ENCODE measurements at regions not wholly inside any gene's neighbourhood (a gene's known extent, or its start where the extent isn't known, plus 50 kb on each side); places are given as distances from the start of the nearest gene placed in this dataset.
A peak's percentile ranks its signal among the peaks of the same experiment; 100 is the strongest.
"Not testable (repeated sequence)": the region's sequence is repeated elsewhere in the genome, so short reads cannot be mapped to it uniquely, and the experiment has no call there.

DNA sequence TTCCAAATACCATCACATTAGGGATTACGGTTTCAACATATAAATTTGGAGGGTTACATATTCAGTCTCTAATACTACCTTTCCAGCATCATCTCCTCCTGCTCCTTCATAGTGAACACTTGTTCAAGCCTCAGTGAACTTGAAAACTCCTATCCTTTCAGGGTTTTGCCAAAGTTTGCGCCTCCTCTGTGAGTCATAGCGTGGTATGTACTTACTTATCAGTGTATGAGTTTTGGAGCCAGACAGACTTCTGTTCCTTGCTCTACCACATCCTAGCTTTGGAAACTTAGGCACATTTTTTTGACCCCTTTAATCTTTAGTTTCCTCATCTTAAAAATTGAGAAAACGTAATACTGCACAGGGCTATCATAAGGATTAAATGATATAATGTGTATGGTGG, 160.1 kb upstream of the ZC3H12C start:
- FAIRE-seq: no peak
- DNase-seq (ENCODE audit: low spot score): no peak

DNA sequence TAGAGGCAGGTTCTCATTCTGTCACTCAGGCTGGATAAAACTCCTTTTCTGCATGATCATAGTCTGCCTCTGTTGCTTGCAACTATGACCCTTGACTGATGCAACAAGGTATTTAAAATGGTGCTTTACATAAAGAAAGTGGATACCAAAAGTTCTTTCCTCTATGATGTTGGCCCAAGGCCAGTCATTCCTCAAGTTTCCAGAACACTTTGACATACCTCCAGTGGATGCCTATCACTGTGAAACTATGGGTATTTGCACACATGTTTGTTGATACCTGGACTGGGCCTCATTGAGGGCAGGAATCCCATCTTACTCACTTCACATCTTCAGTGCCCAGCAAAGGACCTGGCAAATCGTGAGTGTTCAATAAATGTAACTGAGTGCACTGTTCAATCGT, 159.0 kb upstream of the ZC3H12C start:
- FAIRE-seq (no peak), DNase-seq (ENCODE audit: low spot score) (no peak)

DNA sequence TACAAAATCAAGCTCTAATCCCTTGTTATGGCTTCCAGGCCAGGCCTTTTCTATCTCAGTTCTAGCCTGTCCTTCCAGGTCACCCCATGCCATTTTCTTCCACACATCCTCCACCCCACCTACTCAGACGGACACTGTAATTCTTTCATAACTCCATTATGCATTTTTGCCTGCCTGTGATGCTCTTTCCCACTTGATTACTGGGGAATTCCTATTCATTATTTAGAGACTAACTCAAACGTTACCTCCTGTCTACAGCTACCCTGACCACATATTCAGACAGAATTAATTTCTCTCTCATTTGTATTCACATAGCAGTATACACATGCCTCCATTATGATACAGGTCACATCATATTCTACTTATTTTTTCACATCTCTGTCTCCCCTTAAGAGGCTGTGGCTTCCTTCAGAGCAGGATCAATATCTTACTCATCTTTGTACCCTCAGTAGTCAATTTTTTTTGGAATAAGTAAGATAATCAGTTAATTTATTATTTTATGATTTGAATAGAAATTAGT, 156.5 kb upstream of the ZC3H12C start:
- FAIRE-seq (no peak), DNase-seq (ENCODE audit: low spot score) (no peak)

DNA sequence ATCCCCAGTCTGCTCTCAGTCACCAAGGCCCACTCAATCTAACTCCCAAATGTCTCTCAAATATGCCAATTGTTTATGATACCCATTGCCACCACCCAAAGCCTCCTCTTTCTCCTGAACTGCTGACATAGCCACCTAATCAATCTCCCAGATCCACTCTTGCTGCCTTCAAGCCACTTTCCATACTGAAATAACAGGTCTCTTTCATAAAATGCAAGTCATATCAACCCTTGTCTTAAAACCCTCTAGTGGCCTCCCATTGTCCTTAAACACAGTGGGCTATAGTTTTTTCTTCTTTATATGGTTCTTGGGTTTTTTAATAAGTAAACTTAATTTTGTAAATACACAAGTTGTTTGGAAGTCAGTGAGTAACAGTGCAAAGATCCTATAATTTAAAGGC, 155.2 kb upstream of the ZC3H12C start:
- FAIRE-seq: no peak
- DNase-seq (ENCODE audit: low spot score): no peak

DNA sequence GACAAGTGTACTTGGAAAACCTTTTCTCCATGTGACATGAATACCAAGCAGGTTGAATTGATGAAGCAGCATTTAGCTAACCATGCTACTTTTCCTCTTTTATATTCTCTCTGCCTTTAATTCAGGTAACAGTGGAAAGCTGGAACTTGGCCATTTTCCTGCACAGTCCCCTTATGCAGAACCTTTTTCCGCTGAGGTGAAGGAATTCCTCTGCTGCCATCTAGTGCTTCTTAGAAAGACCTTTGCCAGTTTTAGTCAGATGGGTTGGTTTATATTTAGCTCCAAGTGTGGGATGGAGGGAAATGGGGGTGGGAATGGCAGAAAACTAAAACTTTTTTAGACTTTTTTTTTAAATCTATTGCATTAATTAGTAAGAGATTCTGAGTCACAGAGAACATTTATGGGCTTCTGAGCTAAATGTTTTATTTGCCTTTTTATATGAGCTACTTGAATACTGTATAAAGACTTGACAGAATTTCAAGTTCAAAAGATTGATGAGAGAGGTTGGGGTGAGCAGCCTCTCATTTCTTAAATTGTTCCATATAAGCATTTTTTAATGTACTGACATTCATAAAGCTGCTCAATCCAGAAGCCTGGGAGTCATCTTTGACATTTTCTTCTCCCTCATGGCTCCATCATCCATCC, 153.9 kb upstream of the ZC3H12C start:
- DNase-seq (ENCODE audit: low spot score): peak; percentile 61

DNA sequence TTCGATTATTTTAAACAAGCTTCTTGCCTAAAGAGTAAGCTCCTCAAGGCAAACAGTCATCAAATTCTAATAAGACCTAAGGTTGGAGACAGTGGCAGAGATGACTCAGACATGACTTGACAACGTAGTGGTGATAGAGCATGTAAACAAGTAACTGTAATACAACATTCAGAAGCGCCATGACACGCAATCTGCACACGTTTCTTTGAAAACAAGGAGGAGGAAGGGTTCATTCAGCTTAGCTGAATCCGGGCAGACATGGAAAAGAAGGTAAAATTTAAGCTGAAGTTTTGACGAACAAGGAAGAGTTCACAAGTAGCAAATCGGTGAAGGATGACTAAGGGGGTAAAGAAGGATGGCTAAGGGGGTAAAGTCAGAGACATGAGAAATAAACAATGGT, 152.4 kb upstream of the ZC3H12C start:
- DNase-seq (ENCODE audit: low spot score) (peak; percentile 31), FAIRE-seq (no peak)

More for the DNA sequence above, 153.9 kb upstream of the ZC3H12C start:
- no peak for FAIRE-seq

DNA sequence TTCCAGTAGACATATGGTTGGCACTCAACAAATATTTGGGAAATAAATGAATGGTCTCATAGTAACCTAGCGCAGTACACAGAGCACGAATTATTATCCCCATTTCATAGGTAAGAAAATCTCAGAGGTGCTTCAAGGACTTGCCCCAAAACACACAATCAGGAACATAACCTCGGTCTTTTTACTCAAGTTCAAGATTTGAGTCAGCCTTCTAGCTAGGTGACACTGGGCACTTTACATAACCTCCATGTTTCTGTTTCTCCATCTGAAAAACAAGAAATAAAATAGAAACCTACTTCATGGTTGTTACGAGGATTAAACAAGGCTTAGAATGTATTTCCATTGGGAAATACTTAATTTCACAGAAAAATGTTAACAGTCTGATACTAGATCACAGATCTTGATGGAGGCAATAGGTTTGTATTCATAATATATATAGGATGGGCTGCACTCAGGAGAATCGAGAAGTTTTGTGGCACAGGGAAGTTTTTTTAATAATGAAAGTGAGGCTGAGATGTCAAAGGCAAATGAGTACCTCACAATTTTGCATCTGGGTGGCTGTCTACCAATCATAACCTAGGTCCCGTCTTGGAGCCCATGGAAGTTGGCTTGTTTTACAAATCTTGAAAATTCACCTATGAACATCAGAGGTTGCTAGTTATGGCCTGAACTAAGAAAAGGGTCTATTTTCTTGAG, 147.4 kb upstream of the ZC3H12C start:
- peak; percentile 8 for DNase-seq (ENCODE audit: low spot score)
- no peak for FAIRE-seq

DNA sequence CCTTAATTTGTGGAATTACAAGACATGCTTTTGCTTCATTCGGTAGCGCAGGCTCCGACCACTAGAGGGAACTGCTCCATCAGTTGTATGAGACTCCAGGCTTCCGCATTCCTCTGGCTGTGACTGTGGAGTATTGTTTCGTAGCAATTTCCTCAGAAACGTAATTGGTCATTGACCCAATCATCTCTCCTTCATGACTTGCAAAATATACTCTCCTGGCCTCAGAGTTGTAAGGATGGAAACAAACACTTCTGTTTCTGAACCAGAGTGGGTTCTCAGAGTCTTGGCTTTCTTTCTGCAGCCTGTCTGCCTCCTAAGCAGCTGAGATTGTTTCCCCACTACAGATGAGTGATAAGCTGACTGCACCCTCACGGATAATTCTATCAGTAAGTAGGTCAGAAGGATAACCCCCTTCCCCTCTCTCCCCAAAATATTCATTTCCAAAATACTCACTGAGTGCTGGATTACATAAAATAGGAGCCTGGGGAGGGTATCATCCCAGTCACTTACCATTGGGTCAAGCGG, 146.8 kb upstream of the ZC3H12C start:
- FAIRE-seq: no peak
- peak; percentile 77 for DNase-seq (ENCODE audit: low spot score)

DNA sequence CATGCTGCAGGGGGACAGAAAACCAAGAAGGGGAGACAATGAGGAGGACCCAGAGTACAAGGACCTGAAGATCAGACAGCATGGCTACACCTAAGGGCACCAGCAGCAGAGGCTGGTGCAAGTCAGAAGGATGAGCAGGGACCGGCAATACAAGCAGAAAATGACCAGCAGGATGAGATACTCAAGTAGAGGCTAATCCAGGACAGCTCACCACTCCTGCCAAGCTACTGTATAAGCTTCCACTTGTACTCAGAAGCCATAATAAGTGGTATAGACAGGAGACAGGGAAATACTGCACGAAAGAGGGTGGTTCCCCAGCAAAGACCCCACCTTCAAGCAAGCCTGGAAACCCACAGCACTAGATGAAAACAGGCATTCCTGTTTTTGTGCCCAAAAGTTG, 138.7 kb upstream of the ZC3H12C start:
- DNase-seq (ENCODE audit: low spot score) (no peak), FAIRE-seq (no peak)

DNA sequence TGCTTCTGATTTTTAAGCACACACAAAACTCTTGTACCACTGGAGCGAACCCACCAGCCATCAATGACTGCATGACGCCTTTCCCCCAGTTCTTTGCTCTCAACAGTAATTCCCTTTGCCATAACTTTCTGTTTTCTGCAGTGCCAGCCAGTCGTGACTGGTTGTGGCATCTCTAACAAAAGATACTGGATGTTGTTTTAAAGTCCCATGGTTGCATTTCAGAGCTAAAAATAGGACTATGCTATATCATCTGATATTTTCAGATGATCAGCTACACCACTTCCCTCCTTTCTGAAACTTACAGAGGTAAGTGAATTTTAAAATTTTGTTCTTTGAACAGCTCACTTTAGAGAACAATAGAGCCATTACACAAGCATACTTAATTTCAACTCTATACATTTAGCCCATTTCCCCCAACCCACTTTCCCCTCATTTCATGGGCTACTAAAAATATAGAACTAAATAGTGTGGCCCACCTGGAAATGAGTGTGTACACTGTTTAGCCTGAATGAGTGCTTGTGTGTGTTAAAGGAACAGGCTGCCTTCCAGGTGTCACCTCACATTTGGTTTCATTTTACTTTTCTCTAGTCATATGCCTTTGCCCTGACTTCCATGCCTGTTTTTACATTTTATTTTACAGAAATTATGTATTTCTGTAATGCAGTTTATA, 136.9 kb upstream of the ZC3H12C start:
- no peak for DNase-seq (ENCODE audit: low spot score)
- FAIRE-seq: no peak

DNA sequence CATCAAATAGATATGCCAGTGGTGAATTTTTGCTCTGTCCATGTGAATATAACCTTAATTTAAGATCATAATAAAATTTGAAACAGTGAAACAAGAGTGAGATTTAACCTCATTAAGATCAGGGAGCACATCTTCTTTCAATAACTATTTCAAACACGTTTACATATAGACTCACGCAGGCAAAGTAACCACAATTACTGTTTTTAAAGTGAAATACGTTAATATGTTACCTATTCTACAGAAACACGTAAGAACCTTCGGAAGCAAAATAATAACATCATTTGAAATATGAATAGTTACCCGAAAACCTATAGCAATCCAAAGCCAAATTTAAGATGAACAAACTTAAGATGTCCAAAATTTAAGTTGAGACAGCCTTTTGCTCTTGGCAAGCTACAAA, 136.2 kb upstream of the ZC3H12C start:
- DNase-seq (ENCODE audit: low spot score) (no peak), FAIRE-seq (no peak)

DNA sequence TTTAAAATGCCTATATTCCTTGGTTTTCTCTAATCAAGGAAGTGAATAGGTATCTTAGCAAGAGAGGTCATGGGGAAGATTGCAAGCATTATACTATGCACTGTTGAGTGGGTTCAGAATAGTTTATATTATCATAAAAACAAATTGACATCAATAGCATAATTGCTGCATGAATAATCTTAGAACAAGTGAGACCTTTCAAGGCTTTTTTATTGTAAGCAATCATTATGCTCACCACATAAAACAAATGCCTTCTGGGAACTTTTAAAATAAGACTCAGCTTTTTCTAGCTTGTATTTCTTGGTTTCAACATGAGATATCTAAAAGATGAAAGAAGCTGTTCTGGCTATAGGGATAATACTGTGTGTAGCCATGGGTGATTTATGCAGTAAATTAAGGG, 135.6 kb upstream of the ZC3H12C start:
- DNase-seq (ENCODE audit: low spot score) (no peak), FAIRE-seq (no peak)

DNA sequence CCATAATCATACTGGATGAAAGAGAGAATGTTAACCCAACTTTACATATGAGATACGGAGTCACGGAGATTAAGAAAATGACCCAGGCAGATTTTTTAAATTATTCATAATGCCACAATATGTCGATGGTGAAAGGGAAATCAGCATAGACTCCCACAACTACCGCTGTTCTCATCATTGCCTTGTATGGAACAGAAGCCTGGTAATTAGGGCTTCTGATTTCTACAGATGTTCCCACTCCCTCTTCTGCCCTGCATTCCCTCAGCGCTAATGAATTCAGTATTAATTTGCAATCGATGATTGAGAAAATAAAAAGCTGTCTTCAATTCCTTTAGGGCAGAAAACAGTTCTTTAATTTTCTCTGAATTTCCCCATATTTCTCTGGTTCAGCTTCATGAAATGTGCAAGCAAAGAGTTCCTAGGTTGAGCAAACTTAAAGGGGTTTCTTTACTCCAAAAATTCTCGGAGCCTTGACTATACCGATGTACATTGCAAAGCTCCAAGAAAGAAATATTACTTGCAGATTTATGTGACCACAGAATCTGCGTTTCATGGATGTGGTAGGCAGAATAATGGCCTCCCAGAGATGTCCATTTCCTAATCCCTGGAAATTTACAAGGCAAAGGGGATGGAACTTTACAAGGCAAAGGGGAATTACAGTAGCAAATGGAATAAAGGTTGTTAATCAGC, 134.9 kb upstream of the ZC3H12C start:
- no peak for FAIRE-seq

DNA sequence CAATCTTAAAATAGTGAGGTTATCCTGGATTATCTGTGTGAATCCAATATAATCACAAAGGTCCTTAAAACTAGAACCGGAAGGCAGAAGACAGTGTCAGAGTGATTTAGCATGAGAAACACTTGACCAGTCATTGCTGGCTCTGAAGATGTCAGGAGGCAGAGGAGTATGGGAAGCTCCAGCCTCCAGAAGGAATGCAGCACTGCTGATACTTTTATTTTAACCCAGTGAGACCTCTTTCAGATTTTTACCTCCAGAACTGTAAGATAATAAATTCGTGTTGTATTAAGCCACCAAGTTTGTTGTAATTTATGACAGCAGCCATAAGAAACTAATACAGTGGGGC, 134.4 kb upstream of the ZC3H12C start:
- DNase-seq (ENCODE audit: low spot score) (no peak), FAIRE-seq (no peak)

More for the DNA sequence above, 134.9 kb upstream of the ZC3H12C start:
- no peak for DNase-seq (ENCODE audit: low spot score)

DNA sequence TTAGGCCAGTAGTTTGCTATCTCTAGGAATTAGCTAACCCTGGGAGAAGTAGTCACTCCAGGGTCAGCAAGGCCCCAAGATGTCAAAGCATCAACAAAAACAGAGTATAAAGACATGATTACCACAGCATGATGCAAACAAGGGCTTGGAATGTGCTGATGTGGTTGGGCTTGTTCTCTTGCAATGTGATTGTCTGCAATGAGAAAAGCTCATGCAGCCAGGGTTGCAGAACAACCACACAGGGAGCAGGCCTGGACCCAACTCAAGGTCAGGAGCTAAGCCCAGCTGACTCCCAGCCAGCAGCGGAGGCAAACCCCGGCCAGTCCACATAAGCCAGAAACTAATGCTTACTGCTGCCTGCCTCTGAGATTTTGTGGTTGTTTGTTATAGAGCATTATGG, 132.4 kb upstream of the ZC3H12C start:
- FAIRE-seq: no peak
- DNase-seq (ENCODE audit: low spot score): no peak

DNA sequence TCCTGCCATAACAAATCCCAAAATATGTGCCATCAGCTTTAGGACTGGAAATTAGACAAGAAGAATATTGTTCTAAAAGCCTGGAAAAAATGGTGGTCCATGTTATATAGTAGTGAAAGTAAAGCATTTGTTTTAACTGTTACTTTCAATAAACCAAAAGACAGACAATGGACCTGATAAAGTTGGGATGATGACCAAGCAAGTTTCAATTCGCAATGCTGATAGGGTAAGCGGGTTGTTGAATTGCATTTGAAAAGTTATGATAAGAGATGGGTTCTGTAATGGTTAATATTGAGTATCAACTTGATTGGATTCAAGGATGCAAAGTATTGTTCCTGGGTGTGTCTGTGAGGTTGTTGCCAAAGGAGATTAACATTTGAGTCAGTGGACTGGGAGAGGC, 131.9 kb upstream of the ZC3H12C start:
- FAIRE-seq (no peak), DNase-seq (ENCODE audit: low spot score) (no peak)

DNA sequence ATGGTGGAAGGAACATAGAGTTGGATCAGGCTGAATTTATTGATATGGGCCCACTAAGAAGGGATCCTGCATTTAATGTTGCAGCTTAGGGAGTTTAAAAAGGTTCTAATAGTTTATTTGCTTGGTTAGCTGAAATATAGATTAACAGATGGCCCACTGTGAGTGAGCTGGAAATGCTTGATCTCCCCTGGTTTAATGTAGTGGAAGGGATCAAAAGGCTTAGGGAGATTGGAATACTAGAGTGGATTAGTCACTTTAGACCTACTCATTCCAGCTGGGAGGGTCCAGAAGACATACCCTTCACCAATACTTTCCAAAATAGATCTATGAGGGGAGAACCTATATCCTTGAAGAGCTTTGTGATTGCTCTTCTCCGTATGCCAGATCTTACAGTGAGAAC, 130.1 kb upstream of the ZC3H12C start:
- no peak for DNase-seq (ENCODE audit: low spot score)
- FAIRE-seq: no peak

DNA sequence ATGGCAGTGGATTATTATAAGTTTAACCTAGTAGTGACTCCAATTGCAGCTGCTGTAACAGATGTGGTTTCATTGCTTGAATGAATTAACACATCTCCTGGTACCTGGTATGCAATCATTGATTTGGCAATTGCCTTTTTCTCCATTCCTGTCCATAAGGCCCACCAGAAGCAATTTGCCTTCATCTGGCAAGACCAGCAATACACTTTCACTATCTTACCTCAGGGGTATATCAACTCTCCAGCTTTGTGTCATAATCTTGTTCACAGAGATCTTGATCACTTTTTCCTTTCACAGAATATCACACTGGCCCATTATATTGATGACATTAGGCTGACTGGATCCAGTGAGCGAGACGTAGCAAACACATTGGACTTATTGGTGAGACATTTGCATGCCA, 128.7 kb upstream of the ZC3H12C start:
- FAIRE-seq: no peak
- DNase-seq (ENCODE audit: low spot score): no peak

DNA sequence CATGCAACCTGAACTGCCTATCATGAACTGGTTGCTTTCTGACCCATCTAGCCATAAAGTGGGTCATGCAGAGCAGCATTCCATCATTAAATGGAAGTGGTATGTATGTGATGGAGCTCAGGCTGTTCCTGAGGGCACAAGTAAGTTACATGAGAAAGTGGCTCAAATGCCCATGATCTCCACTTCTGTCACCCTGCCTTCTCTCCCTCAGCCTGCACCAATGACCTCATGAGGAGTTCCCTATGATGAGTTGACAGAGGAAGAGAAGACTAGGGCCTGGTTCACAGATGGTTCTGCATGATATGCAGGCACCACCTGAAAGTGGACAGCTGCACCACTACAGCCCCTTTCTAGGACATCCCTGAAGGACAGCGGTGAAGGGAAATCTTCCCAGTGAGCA, 127.7 kb upstream of the ZC3H12C start:
- not testable (repeated sequence) for DNase-seq (ENCODE audit: low spot score); FAIRE-seq

DNA sequence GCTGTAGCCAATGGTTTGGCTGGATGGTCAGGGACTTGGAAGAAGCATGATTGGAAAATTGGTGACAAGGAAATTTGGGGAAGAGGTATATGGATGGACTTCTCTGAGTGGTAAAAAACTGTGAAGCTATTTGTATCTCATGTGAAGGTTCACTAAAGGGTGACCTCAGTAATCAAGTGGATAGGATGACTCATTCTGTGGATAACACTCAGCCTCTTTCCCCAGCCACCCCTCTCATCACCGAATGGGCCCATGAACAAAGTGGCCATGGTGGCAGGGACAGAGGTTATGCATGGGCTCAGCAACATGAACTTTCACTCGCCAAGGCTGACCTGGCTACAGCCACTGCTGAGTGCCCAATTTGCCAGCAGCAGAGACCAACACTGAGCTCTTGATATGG, 127.3 kb upstream of the ZC3H12C start:
- FAIRE-seq; DNase-seq (ENCODE audit: low spot score): not testable (repeated sequence)

DNA sequence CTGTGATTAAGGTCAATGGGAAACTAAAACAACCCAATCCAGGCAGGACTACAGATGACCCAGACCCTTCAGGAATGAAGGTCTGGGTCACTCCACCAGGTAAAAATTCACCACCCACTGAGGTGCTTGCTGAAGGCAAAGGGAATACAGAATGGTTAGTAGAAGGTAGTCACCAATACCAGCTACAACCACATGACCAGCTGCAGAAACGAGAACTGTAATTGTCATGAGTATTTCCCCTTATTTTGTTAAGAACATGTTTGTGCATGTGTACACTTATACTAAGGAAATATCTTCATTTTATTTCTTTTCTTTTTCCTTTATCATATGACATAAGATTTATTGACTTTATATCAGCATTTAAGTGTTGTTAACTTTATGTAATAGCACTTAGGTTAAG, 126.1 kb upstream of the ZC3H12C start:
- DNase-seq (ENCODE audit: low spot score); FAIRE-seq: not testable (repeated sequence)

DNA sequence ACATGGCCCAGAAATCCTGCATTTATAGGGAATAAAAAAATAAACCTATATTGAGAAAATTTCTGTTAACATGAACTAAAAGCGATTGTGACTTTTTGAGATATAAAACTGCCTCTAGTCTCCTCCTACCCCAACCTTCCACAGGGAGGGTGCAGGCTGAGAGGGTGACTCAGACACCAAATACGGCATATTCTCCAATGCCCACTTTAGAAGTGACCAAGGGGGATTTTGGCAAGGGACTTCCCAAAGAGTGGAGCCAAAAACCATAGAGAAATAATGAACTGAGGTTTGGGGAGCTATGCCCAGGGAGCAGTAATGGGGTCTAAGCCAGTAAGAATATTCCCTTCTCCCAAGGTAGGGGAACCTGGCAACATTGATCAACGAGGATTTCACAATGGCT, 124.9 kb upstream of the ZC3H12C start:
- FAIRE-seq: no peak

More for the DNA sequence above, 124.9 kb upstream of the ZC3H12C start:
- no peak for DNase-seq (ENCODE audit: low spot score)

Measured in urothelium cell line (cell line).